ENCODE measurements at regions not wholly inside any gene's neighbourhood (a gene's known extent, or its start where the extent isn't known, plus 50 kb on each side); places are given as distances from the start of the nearest gene placed in this dataset.
"Not testable (repeated sequence)": the region's sequence is repeated elsewhere in the genome, so short reads cannot be mapped to it uniquely, and the experiment has no call there.

GRCh38 chr6:170013815-170014214 lies 262.4 kb downstream of the ERMARD start:
- no peak for DNase-seq (ENCODE audit: low spot score)

GRCh38 chr6:170012037-170012330 lies 260.6 kb downstream of the ERMARD start:
- DNase-seq (ENCODE audit: low spot score): no peak

- no peak for DNase-seq (ENCODE audit: low spot score)
Observed at GRCh38 chr6:170011204-170012036, 260.0 kb downstream of the ERMARD start.

- DNase-seq (ENCODE audit: low spot score): no peak
Observed at GRCh38 chr6:170010665-170011203, 259.3 kb downstream of the ERMARD start.

- DNase-seq (ENCODE audit: low spot score): no peak
Observed at GRCh38 chr6:170008294-170008785, 256.9 kb downstream of the ERMARD start.

GRCh38 chr6:170007468-170008293 lies 256.3 kb downstream of the ERMARD start:
- no peak for DNase-seq (ENCODE audit: low spot score)

GRCh38 chr6:170006900-170007467 lies 255.6 kb downstream of the ERMARD start:
- DNase-seq (ENCODE audit: low spot score): no peak

- DNase-seq (ENCODE audit: low spot score): no peak
Observed at GRCh38 chr6:170006071-170006899, 254.9 kb downstream of the ERMARD start.

GRCh38 chr6:170005665-170006064 lies 254.2 kb downstream of the ERMARD start:
- DNase-seq (ENCODE audit: low spot score): no peak

- no peak for DNase-seq (ENCODE audit: low spot score)
Observed at GRCh38 chr6:170004585-170005210, 253.3 kb downstream of the ERMARD start.

- no peak for DNase-seq (ENCODE audit: low spot score)
Observed at GRCh38 chr6:170003451-170004160, 252.2 kb downstream of the ERMARD start.

GRCh38 chr6:170003027-170003426 lies 251.6 kb downstream of the ERMARD start:
- no peak for DNase-seq (ENCODE audit: low spot score)

- not testable (repeated sequence) for DNase-seq (ENCODE audit: low spot score)
Observed at GRCh38 chr6:170001782-170002181, 250.4 kb downstream of the ERMARD start.

- no peak for DNase-seq (ENCODE audit: low spot score)
Observed at GRCh38 chr6:170000071-170000843, 248.8 kb downstream of the ERMARD start.

- no peak for DNase-seq (ENCODE audit: low spot score)
Observed at GRCh38 chr6:169999367-169999766, 247.9 kb downstream of the ERMARD start.

GRCh38 chr6:169998457-169998856 lies 247.0 kb downstream of the ERMARD start:
- no peak for DNase-seq (ENCODE audit: low spot score)

- DNase-seq (ENCODE audit: low spot score): no peak
Observed at GRCh38 chr6:169997930-169998218, 246.5 kb downstream of the ERMARD start.

GRCh38 chr6:169997187-169997929 lies 245.9 kb downstream of the ERMARD start:
- DNase-seq (ENCODE audit: low spot score): no peak

- DNase-seq (ENCODE audit: low spot score): no peak
Observed at GRCh38 chr6:169996378-169997051, 245.1 kb downstream of the ERMARD start.

Measured in CD4-positive, alpha-beta T cell treated with Interleukin-15 for 4 hours (primary cell).